Hepatocyte (in vitro differentiated cells): ENCODE measurements at regions not wholly inside any gene's neighbourhood (a gene's known extent, or its start where the extent isn't known, plus 50 kb on each side); places are given as distances from the start of the nearest gene placed in this dataset.

ENCODE experiments used
- DNase-seq: peaks from one replicate; pipeline ENCODE4 v3.0.0-alpha.2; 2016; ENCODE audit warnings: low spot score
- H2AFZ ChIP-seq: fragments of 200-600 bp; sonication (generic); 2 replicates; pipeline ENCODE4 v1.6.0; 2016; ENCODE audit warnings: antibody characterized with exemption, mild to moderate bottlenecking
- H3K27ac ChIP-seq: fragments of 200-600 bp; sonication (generic); 2 replicates; pipeline ENCODE4 v1.5.1; 2016; ENCODE audit warnings: mild to moderate bottlenecking
- H3K27me3 ChIP-seq: fragments of 200-600 bp; sonication (generic); 2 replicates; pipeline ENCODE4 v1.6.1; 2016
- H3K36me3 ChIP-seq: fragments of 200-600 bp; sonication (generic); replicated peaks from 2 replicates; pipeline ENCODE4 v1.5.1; 2016; ENCODE audit warnings: low read depth; ENCODE audit not compliant: insufficient read depth
- H3K4me1 ChIP-seq: fragments of 200-600 bp; sonication (generic); 2 replicates; pipeline ENCODE4 v1.5.1; 2016; ENCODE audit warnings: mild to moderate bottlenecking, moderate library complexity; ENCODE audit not compliant: insufficient read depth
- H3K4me2 ChIP-seq: fragments of 200-600 bp; sonication (generic); 2 replicates; pipeline ENCODE4 v1.6.0; 2016
- H3K4me3 ChIP-seq: fragments of 200-600 bp; sonication (generic); 2 replicates; pipeline ENCODE4 v1.5.1; 2016; ENCODE audit warnings: mild to moderate bottlenecking
- H3K79me2 ChIP-seq: fragments of 200-600 bp; sonication (generic); 2 replicates; pipeline ENCODE4 v1.6.0; 2017; ENCODE audit warnings: mild to moderate bottlenecking
- H3K9me2 ChIP-seq: fragments of 200-600 bp; sonication (generic); replicated peaks from 2 replicates; pipeline ENCODE4 v1.6.0; 2017; ENCODE audit warnings: mild to moderate bottlenecking; ENCODE audit not compliant: insufficient read depth
- H3K9me3 ChIP-seq: fragments of 200-600 bp; sonication (generic); 2 replicates; pipeline ENCODE4 v1.5.1; 2016; ENCODE audit warnings: low read depth, mild to moderate bottlenecking
- H4K20me1 ChIP-seq: fragments of 200-600 bp; sonication (generic); 2 replicates; pipeline ENCODE4 v1.6.0; 2016; ENCODE audit warnings: mild to moderate bottlenecking; ENCODE audit not compliant: insufficient read depth, poor library complexity, severe bottlenecking
- EZH2 ChIP-seq: fragments of 200-600 bp; sonication (generic); IDR thresholded peaks from 2 replicates; pipeline ENCODE4 v1.6.1; 2016; ENCODE audit warnings: antibody characterized with exemption, mild to moderate bottlenecking, borderline replicate concordance
- EZH2phosphoT487 ChIP-seq: fragments of 200-600 bp; sonication (generic); IDR thresholded peaks from one replicate; pipeline ENCODE4 v1.6.1; 2018; ENCODE audit warnings: antibody characterized with exemption, mild to moderate bottlenecking, low read depth, moderate library complexity; ENCODE audit not compliant: unreplicated experiment, severe bottlenecking
- WGBS: methylation state at CpG from one replicate; pipeline ENCODE4 v1.1.6; 2016; ENCODE audit warnings: low lambda C conversion rate; ENCODE audit errors: missing lambda C conversion rate; 5-methylcytosine and 5-hydroxymethylcytosine counted together
- TF ChIP-seq, protein P1 (sequence below): fragments of 200-600 bp; sonication (generic); IDR thresholded peaks from 2 replicates; pipeline ENCODE4 v1.5.1; 2016; ENCODE audit warnings: antibody characterized with exemption, mild to moderate bottlenecking; ENCODE audit not compliant: poor library complexity

DNA sequence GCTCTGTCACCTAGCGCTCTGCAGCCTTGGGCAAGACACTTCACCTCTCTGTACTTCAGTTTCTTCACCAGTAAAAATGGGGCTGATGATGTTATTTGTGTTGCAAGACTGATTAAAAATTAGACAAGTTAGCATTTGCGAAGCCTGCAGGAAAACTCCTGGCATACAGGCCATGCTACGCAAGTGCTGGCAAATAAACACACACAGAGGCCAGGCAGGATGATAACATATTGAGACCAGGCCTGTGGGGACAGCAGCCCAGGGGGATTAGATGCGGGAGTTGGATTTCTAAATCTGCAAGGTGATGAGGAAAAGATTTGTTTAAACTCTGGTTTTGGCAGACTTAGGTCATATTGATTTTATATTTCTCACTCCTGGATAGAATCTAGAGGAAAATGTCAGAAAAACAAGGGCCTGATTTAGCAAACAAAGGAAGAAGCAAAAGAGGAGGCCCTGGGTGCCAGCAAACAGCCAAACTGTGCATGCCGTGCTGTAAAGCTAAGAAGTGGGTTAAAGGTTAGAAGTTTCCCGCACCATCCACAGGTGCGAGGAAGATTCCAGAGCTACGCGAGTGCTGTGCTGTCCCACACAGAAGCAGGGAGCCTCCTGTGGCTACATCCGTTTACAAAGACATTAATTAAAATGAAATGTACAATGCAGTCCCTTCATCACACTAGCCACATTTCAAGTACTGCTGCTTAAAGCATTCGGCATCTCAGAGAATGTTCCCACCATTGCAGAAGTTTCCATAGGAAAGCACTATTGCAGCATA, 532.2 kb downstream of the NPHP4 start:
- H3K9me2 ChIP-seq: no peaks in the 10 kb centered on the region
- H3K27ac ChIP-seq: no peak overlapping the region
- no peaks in the 10 kb centered on the region for H3K9me3 ChIP-seq
- H3K4me1 ChIP-seq: no peaks in the 10 kb centered on the region
- no peaks in the 10 kb centered on the region for H4K20me1 ChIP-seq
- H3K27me3 ChIP-seq: peaks cover 7% of the 10 kb centered on the region
- no peak for TF ChIP-seq EZH2
- TF ChIP-seq EZH2phosphoT487: no peak
- TF ChIP-seq, protein P1, sequence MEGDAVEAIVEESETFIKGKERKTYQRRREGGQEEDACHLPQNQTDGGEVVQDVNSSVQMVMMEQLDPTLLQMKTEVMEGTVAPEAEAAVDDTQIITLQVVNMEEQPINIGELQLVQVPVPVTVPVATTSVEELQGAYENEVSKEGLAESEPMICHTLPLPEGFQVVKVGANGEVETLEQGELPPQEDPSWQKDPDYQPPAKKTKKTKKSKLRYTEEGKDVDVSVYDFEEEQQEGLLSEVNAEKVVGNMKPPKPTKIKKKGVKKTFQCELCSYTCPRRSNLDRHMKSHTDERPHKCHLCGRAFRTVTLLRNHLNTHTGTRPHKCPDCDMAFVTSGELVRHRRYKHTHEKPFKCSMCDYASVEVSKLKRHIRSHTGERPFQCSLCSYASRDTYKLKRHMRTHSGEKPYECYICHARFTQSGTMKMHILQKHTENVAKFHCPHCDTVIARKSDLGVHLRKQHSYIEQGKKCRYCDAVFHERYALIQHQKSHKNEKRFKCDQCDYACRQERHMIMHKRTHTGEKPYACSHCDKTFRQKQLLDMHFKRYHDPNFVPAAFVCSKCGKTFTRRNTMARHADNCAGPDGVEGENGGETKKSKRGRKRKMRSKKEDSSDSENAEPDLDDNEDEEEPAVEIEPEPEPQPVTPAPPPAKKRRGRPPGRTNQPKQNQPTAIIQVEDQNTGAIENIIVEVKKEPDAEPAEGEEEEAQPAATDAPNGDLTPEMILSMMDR: no peak
- no peak overlapping the region for H3K4me3 ChIP-seq
- WGBS: 85% methylated on average over 11 of the region's 11 CpGs
- DNase-seq: no peak
- no peak overlapping the region for H2AFZ ChIP-seq
- no peaks in the 10 kb centered on the region for H3K36me3 ChIP-seq
- H3K79me2 ChIP-seq: no peaks in the 10 kb centered on the region
- no peak overlapping the region for H3K4me2 ChIP-seq

DNA sequence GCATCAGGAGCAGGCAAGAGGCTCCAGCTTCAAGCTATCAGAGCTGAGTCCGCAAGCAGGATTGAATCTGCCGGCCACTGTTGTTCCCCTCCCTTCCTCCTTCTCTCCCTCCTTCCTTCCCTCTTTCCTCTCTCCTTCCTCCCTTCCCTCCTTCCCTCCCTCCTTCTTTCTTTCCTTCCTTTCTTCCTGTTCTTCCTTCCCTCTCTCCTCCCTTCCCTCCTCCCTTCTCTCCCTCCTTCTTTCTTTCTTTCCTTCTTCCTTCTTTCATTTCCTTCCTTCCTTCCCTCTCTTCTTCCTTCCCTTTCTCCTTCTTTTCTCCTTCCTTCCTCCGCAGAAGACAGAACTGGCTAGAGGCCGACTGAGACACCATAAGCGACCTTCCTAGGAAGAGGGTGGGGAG, 534.0 kb downstream of the NPHP4 start:
- Histone ChIP-seq H3K79me2 (no peaks in the 10 kb centered on the region), H2AFZ (no peak overlapping the region), H3K4me3 (no peak overlapping the region), H3K36me3 (no peaks in the 10 kb centered on the region), H3K27me3 (peaks cover 8% of the 10 kb centered on the region), H3K9me2 (no peaks in the 10 kb centered on the region), H4K20me1 (no peaks in the 10 kb centered on the region), H3K4me2 (no peak overlapping the region), H3K9me3 (no peaks in the 10 kb centered on the region), H3K4me1 (no peaks in the 10 kb centered on the region), H3K27ac (no peak overlapping the region)
- TF ChIP-seq EZH2 (no peak), EZH2phosphoT487 (no peak)
- TF ChIP-seq, protein P1: no peak
- WGBS: 79% methylated on average over 5 of the region's 5 CpGs
- no peak for DNase-seq

DNA sequence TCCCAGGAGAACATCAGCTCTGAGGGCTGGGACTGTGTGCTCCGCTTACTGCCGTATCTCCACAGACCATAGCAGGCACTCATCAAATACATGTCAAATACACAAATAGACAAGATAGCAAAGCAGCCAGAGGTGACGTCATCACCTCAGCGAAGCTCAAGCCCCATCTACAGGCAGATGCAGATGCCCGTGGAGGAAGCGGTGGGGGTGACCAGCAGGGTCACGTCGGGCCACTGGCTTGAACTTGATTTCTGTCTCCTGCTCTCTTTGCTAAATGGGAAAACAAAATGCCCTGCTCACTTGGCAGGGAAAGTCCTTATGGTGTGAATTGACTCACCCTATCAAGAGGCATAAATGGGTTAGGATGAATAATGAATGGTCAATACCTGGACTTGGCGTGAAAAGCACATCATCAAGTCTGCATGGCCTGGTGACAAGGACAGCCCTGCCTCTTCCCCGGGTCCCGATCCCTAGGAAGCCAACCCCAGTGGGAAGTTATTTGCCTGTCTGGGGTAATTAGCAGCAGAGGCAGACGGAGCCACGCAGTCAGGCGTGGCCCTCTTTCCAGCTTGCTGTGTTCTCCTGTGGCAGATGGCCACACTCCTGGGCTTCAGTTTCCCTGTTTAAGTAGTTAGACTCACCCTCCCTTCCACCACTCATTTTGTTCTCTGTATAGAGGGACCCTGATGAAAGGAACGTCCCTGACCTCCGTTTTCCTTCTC, 536.0 kb downstream of the NPHP4 start:
- Histone ChIP-seq H3K9me2 (no peaks in the 10 kb centered on the region), H3K4me3 (no peak overlapping the region), H3K27me3 (peaks cover 8% of the 10 kb centered on the region), H3K36me3 (no peaks in the 10 kb centered on the region), H3K79me2 (no peaks in the 10 kb centered on the region), H3K4me2 (no peak overlapping the region), H3K4me1 (no peaks in the 10 kb centered on the region), H3K27ac (no peak overlapping the region), H2AFZ (no peak overlapping the region), H4K20me1 (no peaks in the 10 kb centered on the region), H3K9me3 (no peaks in the 10 kb centered on the region)
- no peak for DNase-seq
- WGBS: 57% methylated on average over 16 of the region's 16 CpGs
- TF ChIP-seq EZH2: no peak
- TF ChIP-seq EZH2phosphoT487: no peak
- TF ChIP-seq, protein P1: no peak
